ENCODE measurements at regions not wholly inside any gene's neighbourhood (a gene's known extent, or its start where the extent isn't known, plus 50 kb on each side); places are given as distances from the start of the nearest gene placed in this dataset.

- TF ChIP-seq CTCF (IDR thresholded peaks at IDR 0.05) = no peak
- TF ChIP-seq POLR2A (IDR thresholded peaks at IDR 0.05) = no peak
Observed at GRCh38 chr11:92651159-92651558, 318.3 kb upstream of the MTNR1B start.
